SK-N-SH (cell line): ENCODE measurements at regions not wholly inside any gene's neighbourhood (a gene's known extent, or its start where the extent isn't known, plus 50 kb on each side); places are given as distances from the start of the nearest gene placed in this dataset.

Experiments used
- CTCF ChIA-PET: fragments of 300-600, 350-600 bp; formaldehyde crosslinking; extraction: SDS; loops from one replicate; lab custom pipeline; 2021; lab: Yijun Ruan, JAX
- POLR2A ChIA-PET: fragments of 350-600 bp; sonication (Branson Sonifier 250); formaldehyde crosslinking; extraction: SDS; loops from one replicate; lab custom pipeline; 2020; ENCODE audit warnings: antibody characterized with exemption, inconsistent platforms; lab: Yijun Ruan, JAX
- DNase-seq: peaks from one replicate; pipeline ENCODE4 v3.0.0; 2012
- H2AFZ ChIP-seq: fragments of 200-600 bp; sonication (generic); 2 replicates; pipeline ENCODE4 v1.8.1; 2016; ENCODE audit warnings: antibody characterized with exemption, mild to moderate bottlenecking, low read depth
- H3F3A ChIP-seq: fragments of 200-600 bp; sonication (generic); replicated peaks from 2 replicates; pipeline ENCODE3; 2016; ENCODE audit warnings: antibody characterized with exemption, mild to moderate bottlenecking; ENCODE audit not compliant: insufficient read depth
- H3K27ac ChIP-seq, 2 experiments: fragments of 200-500 bp in 1 of 2; fragments of 200-600 bp in 1 of 2; sonication (Bioruptor generic) in 1 of 2; sonication (generic), shearing (Covaris generic) in 1 of 2; 2 replicates each; pipeline versions ENCODE4 v1.5.1 to v1.6.1; 2014 to 2016; ENCODE audit warnings: low read depth in 2 of 2, inconsistent platforms in 1 of 2, low read length in 1 of 2, mild to moderate bottlenecking in 1 of 2, mixed read lengths in 1 of 2
- H3K27me3 ChIP-seq: fragments of 200-600 bp; sonication (generic), shearing (Covaris generic); 2 replicates; pipeline ENCODE4 v1.6.1; 2016; ENCODE audit warnings: mixed run types; ENCODE audit not compliant: insufficient read depth
- H3K36me3 ChIP-seq, 2 experiments: fragments of 200-500 bp in 1 of 2; fragments of 200-600 bp in 1 of 2; sonication (Bioruptor generic) in 1 of 2; sonication (generic) in 1 of 2; replicated peaks in 1 of 2; 2 replicates each; pipeline versions ENCODE3 to v1.5.1; 2014 to 2016; ENCODE audit warnings: low read length in 1 of 2, mild to moderate bottlenecking in 1 of 2; ENCODE audit not compliant: insufficient read depth in 2 of 2, control insufficient read depth in 1 of 2
- H3K4me1 ChIP-seq, 2 experiments: fragments of 200-500 bp in 1 of 2; fragments of 200-600 bp in 1 of 2; sonication (Bioruptor generic) in 1 of 2; sonication (generic), shearing (Covaris generic) in 1 of 2; 2 replicates each; pipeline versions ENCODE4 v1.5.1 to v1.6.1; 2014 to 2016; ENCODE audit warnings: low read depth in 1 of 2, low read length in 1 of 2, mixed run types in 1 of 2; ENCODE audit not compliant: insufficient read depth in 2 of 2, control insufficient read depth in 1 of 2
- H3K4me2 ChIP-seq: fragments of 200-600 bp; sonication (generic), shearing (Covaris generic); 2 replicates; pipeline ENCODE4 v1.6.1; 2017; ENCODE audit warnings: mixed run types
- H3K4me3 ChIP-seq, 2 experiments: fragments of 200-500 bp in 1 of 2; fragments of 200-600 bp in 1 of 2; sonication (Bioruptor generic) in 1 of 2; sonication (generic), shearing (Covaris generic) in 1 of 2; 2 replicates each; pipeline versions ENCODE4 v1.5.1 to v1.8.1; 2014 to 2016; ENCODE audit warnings: low read depth in 2 of 2, inconsistent platforms in 1 of 2, low read length in 1 of 2, mild to moderate bottlenecking in 1 of 2, mixed read lengths in 1 of 2, moderate library complexity in 1 of 2
- H3K79me2 ChIP-seq: fragments of 200-600 bp; sonication (generic); 2 replicates; pipeline ENCODE4 v1.8.1; 2017; ENCODE audit warnings: mild to moderate bottlenecking; ENCODE audit not compliant: insufficient read depth
- H3K9ac ChIP-seq: fragments of 200-600 bp; sonication (generic); 2 replicates; pipeline ENCODE4 v1.6.1; 2017; ENCODE audit warnings: mixed run types
- H3K9me2 ChIP-seq: fragments of 200-600 bp; sonication (generic); 2 replicates; pipeline ENCODE4 v1.6.1; 2017; ENCODE audit warnings: mixed run types
- H3K9me3 ChIP-seq: fragments of 200-600 bp; sonication (generic); 2 replicates; pipeline ENCODE4 v1.6.1; 2017; ENCODE audit warnings: mixed run types, mild to moderate bottlenecking, moderate library complexity
- H4K20me1 ChIP-seq: fragments of 200-600 bp; sonication (generic); 2 replicates; pipeline ENCODE4 v1.6.1; 2017; ENCODE audit warnings: mild to moderate bottlenecking, mixed run types; ENCODE audit not compliant: insufficient read depth
- CTCF ChIP-seq: fragments of 200-600 bp; sonication (generic); IDR thresholded peaks from 2 replicates; pipeline ENCODE4 v1.6.1; 2017; ENCODE audit warnings: antibody characterized with exemption, mild to moderate bottlenecking, moderate library complexity
- FOSL2 ChIP-seq: IDR thresholded peaks from 2 replicates; pipeline ENCODE4 v1.4.0; 2012; ENCODE audit warnings: low read depth, mild to moderate bottlenecking, moderate library complexity, borderline replicate concordance
- GABPA ChIP-seq: IDR thresholded peaks from 2 replicates; pipeline ENCODE4 v1.4.0; 2012; ENCODE audit warnings: low read depth, mild to moderate bottlenecking
- GATA2 ChIP-seq: sonication (generic); formaldehyde crosslinking; IDR thresholded peaks from 2 replicates; pipeline ENCODE4 v1.5.0; 2020; ENCODE audit warnings: mild to moderate bottlenecking, missing genetic modification reagents
- IRF3 ChIP-seq: fragments of 150-350 bp; IDR thresholded peaks from 2 replicates; pipeline ENCODE4 v1.6.1; 2016; ENCODE audit warnings: mild to moderate bottlenecking, low read depth, low read length
- MAX ChIP-seq: IDR thresholded peaks from 2 replicates; pipeline ENCODE4 v1.4.0; 2012; ENCODE audit warnings: low read depth
- MEF2A ChIP-seq: IDR thresholded peaks from 2 replicates; pipeline ENCODE4 v1.4.0; 2012; ENCODE audit warnings: low read depth, borderline replicate concordance
- NRF1 ChIP-seq: IDR thresholded peaks from 2 replicates; pipeline ENCODE4 v1.6.1; 2012; ENCODE audit warnings: low read depth, mild to moderate bottlenecking, low read length
- PBX3 ChIP-seq: IDR thresholded peaks from 2 replicates; pipeline ENCODE4; 2012
- POLR2AphosphoS5 ChIP-seq: IDR thresholded peaks from 2 replicates; pipeline ENCODE4 v1.6.1; 2012; ENCODE audit warnings: low read depth, low read length
- REST ChIP-seq: IDR thresholded peaks from 2 replicates; pipeline ENCODE4 v1.6.1; 2012; ENCODE audit warnings: mild to moderate bottlenecking, low read depth, low read length, moderate library complexity
- RFX5 ChIP-seq: IDR thresholded peaks from 2 replicates; pipeline ENCODE4 v1.6.1; 2012; ENCODE audit warnings: mild to moderate bottlenecking, improper control_type of control experiment, low read length
- SIN3A ChIP-seq: IDR thresholded peaks from 2 replicates; pipeline ENCODE4 v1.6.1; 2012; ENCODE audit warnings: low read depth, mild to moderate bottlenecking, low read length, moderate library complexity, borderline replicate concordance
- SMC3 ChIP-seq: IDR thresholded peaks from 2 replicates; pipeline ENCODE4 v1.6.1; 2012; ENCODE audit warnings: low read depth, low read length, improper control_type of control experiment
- TAF1 ChIP-seq: IDR thresholded peaks from 2 replicates; pipeline ENCODE4 v1.6.1; 2012; ENCODE audit warnings: low read depth, mild to moderate bottlenecking, low read length, moderate library complexity, borderline replicate concordance
- USF1 ChIP-seq: IDR thresholded peaks from 2 replicates; pipeline ENCODE4 v1.4.0; 2012; ENCODE audit warnings: low read depth, borderline replicate concordance
- ZBTB33 ChIP-seq: IDR thresholded peaks from 2 replicates; pipeline ENCODE4 v1.4.0; 2012; ENCODE audit warnings: low read depth, borderline replicate concordance
- WGBS: methylation state at CpG from one replicate; pipeline ENCODE4 v1.1.6; 2017; ENCODE audit warnings: low lambda C conversion rate; 5-methylcytosine and 5-hydroxymethylcytosine counted together

- no peak overlapping the region for H3K27ac ChIP-seq
- H3K9me3 ChIP-seq: no peaks in the 10 kb centered on the region
- H3K36me3 ChIP-seq: no peaks in the 10 kb centered on the region
- H2AFZ ChIP-seq: no peak overlapping the region
- TF ChIP-seq FOSL2: no peak
- POLR2A ChIA-PET: no interaction called here
- DNase-seq: no peak
- no peaks in the 10 kb centered on the region for H3K9me2 ChIP-seq
- peaks cover 13% of the 10 kb centered on the region for H3F3A ChIP-seq
- H3K79me2 ChIP-seq: no peaks in the 10 kb centered on the region
- CTCF ChIA-PET: no interaction called here
- H3K4me2 ChIP-seq: no peak overlapping the region
- no peak overlapping the region for H3K4me3 ChIP-seq
- no peaks in the 10 kb centered on the region for H3K27me3 ChIP-seq
- WGBS: 82% methylated on average over 2 of the region's 4 CpGs
- no peaks in the 10 kb centered on the region for H4K20me1 ChIP-seq
- peaks cover 0 to 19% of the 10 kb centered on the region in 2 experiments; a peak in 2 of 4 replicates for H3K4me1 ChIP-seq
- H3K9ac ChIP-seq: no peak overlapping the region
Observed at GRCh38 chr10:31646519-31646918, 282.1 kb downstream of the ARHGAP12 start.

- CTCF ChIA-PET: interaction anchor here (0.7 to 1.3 kb wide), 3 partner anchors 10 to 125 kb away, joined by 3 to 4 read pairs (median 3); no protein-coding TSS in a partner anchor
- POLR2A ChIA-PET: no interaction called here
- no peak overlapping the region for H3K4me3 ChIP-seq
- no peaks in the 10 kb centered on the region for H3K36me3 ChIP-seq
- H4K20me1 ChIP-seq: no peaks in the 10 kb centered on the region
- WGBS: 79% methylated on average over 6 of the region's 6 CpGs
- H3K27ac ChIP-seq: no peak overlapping the region
- H3K79me2 ChIP-seq: no peaks in the 10 kb centered on the region
- H3K4me2 ChIP-seq: no peak overlapping the region
- no peak overlapping the region for H2AFZ ChIP-seq
- H3F3A ChIP-seq: peaks cover 13% of the 10 kb centered on the region
- no peaks in the 10 kb centered on the region for H3K27me3 ChIP-seq
- H3K9me3 ChIP-seq: no peaks in the 10 kb centered on the region
- no peaks in the 10 kb centered on the region for H3K9me2 ChIP-seq
- peaks cover 0 to 13% of the 10 kb centered on the region in 2 experiments; a peak in 2 of 4 replicates for H3K4me1 ChIP-seq
- no peak overlapping the region for H3K9ac ChIP-seq
- DNase-seq: no peak
- TF ChIP-seq RFX5 (no peak), NRF1 (no peak), USF1 (no peak), IRF3 (no peak), REST (no peak), MEF2A (no peak), PBX3 (no peak), CTCF (no peak), TAF1 (no peak), SIN3A (no peak), MAX (no peak), POLR2AphosphoS5 (no peak), ZBTB33 (no peak), GATA2 (CRISPR knock-in tag) (no peak), GABPA (no peak), SMC3 (no peak)
Observed at GRCh38 chr10:31645786-31646185, 282.8 kb downstream of the ARHGAP12 start.
